ENCODE measurements at regions not wholly inside any gene's neighbourhood (a gene's known extent, or its start where the extent isn't known, plus 50 kb on each side); places are given as distances from the start of the nearest gene placed in this dataset.

DNA sequence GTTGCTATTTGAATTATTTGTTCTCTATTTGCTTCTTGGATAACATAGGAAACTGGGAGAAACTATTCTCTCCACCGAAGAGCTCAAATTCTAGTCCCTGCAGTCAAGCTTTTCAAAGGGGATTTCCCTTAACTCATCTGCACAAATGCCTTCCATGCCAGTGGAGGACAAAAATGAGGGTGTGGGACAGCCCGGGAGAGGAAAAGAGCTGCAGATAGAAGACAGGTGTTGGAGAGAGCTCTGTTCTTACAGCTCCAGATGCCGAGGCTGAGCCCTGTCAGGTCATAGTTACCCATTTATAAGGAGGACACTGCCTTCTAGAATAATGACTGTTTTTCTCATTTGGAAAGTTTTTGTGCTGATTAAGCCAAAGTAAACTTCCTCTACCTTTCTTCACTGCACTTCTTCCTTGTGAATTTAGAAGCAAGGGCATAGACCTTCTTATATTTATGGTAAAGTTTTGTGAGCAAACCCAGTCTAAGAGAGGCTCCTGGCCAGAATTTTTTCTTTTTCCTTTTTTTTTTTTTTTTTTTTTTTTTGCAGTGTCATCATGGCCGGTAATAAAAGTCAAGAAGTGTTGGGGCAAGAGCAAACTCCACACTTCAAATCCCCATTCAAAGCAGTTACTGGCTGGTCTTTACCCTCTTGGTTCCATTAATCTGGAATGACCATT lies 177.2 kb downstream of the ABCC12 start:
- H2BK15ac ChIP-seq (ENCODE audit: low read length) = no peak overlapping the region
- H3K23me2 ChIP-seq (ENCODE audit: low read depth, low read length) = no peaks in the 10 kb centered on the region
- H2BK120ac ChIP-seq (replicated peaks; ENCODE audit: low read depth, low read length) = no peak overlapping the region
- no peaks in the 10 kb centered on the region for H3K27me3 ChIP-seq (replicated peaks in 1 of 4; ENCODE audit: control insufficient read depth in 3 of 4, extremely low read depth in 1 of 4, insufficient read depth in 3 of 4, low read length in 3 of 4)
- no peak overlapping the region for H3K27ac ChIP-seq (ENCODE audit: low read depth, low read length)
- no peak overlapping the region; the same call in 1 of the 2 replicates for H3K18ac ChIP-seq (ENCODE audit: extremely low read depth, low read length)
- no peaks in the 10 kb centered on the region for H3K79me2 ChIP-seq (ENCODE audit: control insufficient read depth in 1 of 2, insufficient read depth in 2 of 2, low read length in 2 of 2)
- 79% methylated on average over 4 of the region's 4 CpGs; no CpG with 5 or more reads in 1 of the 2 experiments for WGBS, 2 experiments (ENCODE audit: extremely low coverage in 1 of 2, insufficient coverage in 1 of 2, insufficient read length in 1 of 2, insufficient replicate concordance in 2 of 2, low coverage in 1 of 2, low lambda C conversion rate in 2 of 2, missing lambda C conversion rate in 1 of 2)
- POLR2A ChIA-PET (ENCODE audit: partially characterized antibody) = no interaction called here
- no peak for DNase-seq (ENCODE audit: low read depth in 1 of 2, low spot score in 2 of 2)
- no peak for FAIRE-seq
- no peak overlapping the region for H2BK12ac ChIP-seq (ENCODE audit: low read depth, low read length)
- H3K23ac ChIP-seq (ENCODE audit: insufficient read length) = no peak overlapping the region
- H4K5ac ChIP-seq (ENCODE audit: insufficient read length, low read depth, low read length) = no peak overlapping the region
- H3K56ac ChIP-seq (replicated peaks; ENCODE audit: insufficient read length, low read depth, low read length) = no peak overlapping the region
- no peaks in the 10 kb centered on the region for H3K36me3 ChIP-seq (ENCODE audit: control insufficient read depth in 2 of 4, insufficient read depth in 4 of 4, low read length in 3 of 4)
- CTCF ChIA-PET (ENCODE audit: partially characterized antibody) = interaction anchor here (1.1 to 2.0 kb wide), 7 partner anchors 8 to 656 kb away, joined by 3 to 11 read pairs (median 4); no protein-coding TSS in a partner anchor
- H3K9ac ChIP-seq (replicated peaks in 1 of 4; ENCODE audit: extremely low read depth in 1 of 4, low read depth in 3 of 4, low read length in 3 of 4) = no peak overlapping the region
- H4K91ac ChIP-seq (replicated peaks; ENCODE audit: insufficient read length, low read length) = no peak overlapping the region
- peak overlapping the region; percentile 73; the same call in 1 of the 2 replicates for H2AFZ ChIP-seq (ENCODE audit: low read length)
- H3K4me3 ChIP-seq (ENCODE audit: extremely low read depth in 1 of 4, insufficient read depth in 2 of 4, low read depth in 3 of 4, low read length in 4 of 4) = no peak overlapping the region
- H3K79me1 ChIP-seq (ENCODE audit: low read depth, low read length) = no peaks in the 10 kb centered on the region
- H3K4me2 ChIP-seq (ENCODE audit: insufficient read depth in 1 of 2, low read depth in 2 of 2, low read length in 2 of 2) = no peak overlapping the region
- no peaks in the 10 kb centered on the region for H3K9me3 ChIP-seq (ENCODE audit: insufficient read depth in 2 of 2, low read depth in 1 of 2, low read length in 1 of 2)
- no peak overlapping the region for H3K14ac ChIP-seq (ENCODE audit: insufficient read length)
- no peak overlapping the region for H2BK20ac ChIP-seq (ENCODE audit: low read length)
- no peak overlapping the region for H2AK5ac ChIP-seq (ENCODE audit: low read depth, low read length)
- H3K4me1 ChIP-seq (replicated peaks in 1 of 4; ENCODE audit: control insufficient read depth in 3 of 4, insufficient read depth in 4 of 4, low read length in 3 of 4) = no peaks in the 10 kb centered on the region; a peak in 1 of 7 replicates
- H3K4ac ChIP-seq (replicated peaks; ENCODE audit: insufficient read length, low read depth, low read length) = no peak overlapping the region
- no peaks in the 10 kb centered on the region for H4K20me1 ChIP-seq (replicated peaks in 1 of 2; ENCODE audit: control insufficient read depth in 1 of 2, insufficient read depth in 2 of 2, low read length in 2 of 2)
- no peak overlapping the region for H2BK5ac ChIP-seq (ENCODE audit: low read depth, low read length)
- H4K8ac ChIP-seq (ENCODE audit: extremely low read depth, insufficient read depth, low read length) = no peak overlapping the region
- no peak for TF ChIP-seq CBX5 (IDR thresholded peaks at IDR 0.05; ENCODE audit: low read depth, low read length)
- no peak for TF ChIP-seq SP1 (IDR thresholded peaks at IDR 0.05; ENCODE audit: low read depth, low read length)
- TF ChIP-seq JUN (IDR thresholded peaks at IDR 0.05; ENCODE audit: low read depth, low read length) = no peak
- no peak for TF ChIP-seq HDAC6 (IDR thresholded peaks at IDR 0.05; ENCODE audit: low read depth, low read length)
- TF ChIP-seq HDAC2 (IDR thresholded peaks at IDR 0.05; ENCODE audit: borderline replicate concordance in 1 of 2, low read depth in 2 of 2, low read length in 2 of 2) = no peak
